ENCODE measurements at regions not wholly inside any gene's neighbourhood (a gene's known extent, or its start where the extent isn't known, plus 50 kb on each side); places are given as distances from the start of the nearest gene placed in this dataset.
"Not testable (repeated sequence)": the region's sequence is repeated elsewhere in the genome, so short reads cannot be mapped to it uniquely, and the experiment has no call there.

GRCh38 chr3:145490088-145491048 is 670.6 kb downstream of the PLOD2 start:
- no peak for DNase-seq

GRCh38 chr3:145492456-145492855 is 668.5 kb downstream of the PLOD2 start:
- DNase-seq: no peak

- DNase-seq: not testable (repeated sequence)
These were observed 643.6 kb downstream of the PLOD2 start for GRCh38 chr3:145517416-145517815.

GRCh38 chr3:145518639-145519038 is 642.3 kb downstream of the PLOD2 start:
- DNase-seq: no peak

GRCh38 chr3:145519398-145520047 is 641.5 kb downstream of the PLOD2 start:
- no peak for DNase-seq

GRCh38 chr3:145522179-145522578 is 638.8 kb downstream of the PLOD2 start:
- DNase-seq: no peak

GRCh38 chr3:145522893-145523651 is 637.9 kb downstream of the PLOD2 start:
- DNase-seq: no peak

- no peak for DNase-seq
These were observed 629.4 kb downstream of the PLOD2 start for GRCh38 chr3:145531548-145531947.

GRCh38 chr3:145533696-145534095 is 627.3 kb downstream of the PLOD2 start:
- no peak for DNase-seq

GRCh38 chr3:145536461-145536860 is 624.5 kb downstream of the PLOD2 start:
- no peak for DNase-seq

- no peak for DNase-seq
These were observed 610.5 kb downstream of the PLOD2 start for GRCh38 chr3:145550522-145550921.

- DNase-seq: no peak
These were observed 603.6 kb downstream of the PLOD2 start for GRCh38 chr3:145557405-145557804.

- DNase-seq: no peak
These were observed 582.5 kb downstream of the PLOD2 start for GRCh38 chr3:145578471-145578870.

GRCh38 chr3:145581694-145582093 is 579.3 kb downstream of the PLOD2 start:
- DNase-seq: no peak

GRCh38 chr3:145604851-145605250 is 556.1 kb downstream of the PLOD2 start:
- no peak for DNase-seq

GRCh38 chr3:145620002-145620401 is 541.0 kb downstream of the PLOD2 start:
- DNase-seq: no peak

- DNase-seq: no peak
These were observed 540.5 kb downstream of the PLOD2 start for GRCh38 chr3:145620486-145620885.

GRCh38 chr3:145623349-145623748 is 537.6 kb downstream of the PLOD2 start:
- DNase-seq: no peak

GRCh38 chr3:145628211-145628610 is 532.8 kb downstream of the PLOD2 start:
- no peak for DNase-seq

GRCh38 chr3:145637105-145637504 is 523.9 kb downstream of the PLOD2 start:
- no peak for DNase-seq

GRCh38 chr3:145639003-145639606 is 521.9 kb downstream of the PLOD2 start:
- no peak for DNase-seq

- DNase-seq: no peak
These were observed 521.1 kb downstream of the PLOD2 start for GRCh38 chr3:145639875-145640274.

GRCh38 chr3:145648396-145648795 is 512.6 kb downstream of the PLOD2 start:
- DNase-seq: no peak

Data from NCI-H1930 (cell line).